ENCODE measurements at regions not wholly inside any gene's neighbourhood (a gene's known extent, or its start where the extent isn't known, plus 50 kb on each side); places are given as distances from the start of the nearest gene placed in this dataset.

- no peaks in the 10 kb centered on the region for H3K9me2 ChIP-seq
- peak overlapping the region; percentile 64; the same call in 1 of the 2 replicates for H2AFZ ChIP-seq (ENCODE audit: low read depth)
- ChIA-PET CTCF (interaction anchor here (1.0 to 3.3 kb wide), 7 partner anchors 12 to 446 kb away, joined by 3 to 16 read pairs (median 3); no protein-coding TSS in a partner anchor), POLR2A (interaction anchor here (0.6 kb wide), 1 partner anchor 36 kb away, joined by 3 read pairs; no protein-coding TSS in a partner anchor)
- peak; percentile 68 for DNase-seq
- H3K4me2 ChIP-seq, result no peak overlapping the region
- peaks cover 0 to 39% of the 10 kb centered on the region in 2 experiments; a peak in 2 of 4 replicates for H3K4me1 ChIP-seq (ENCODE audit: control insufficient read depth in 1 of 2, insufficient read depth in 2 of 2, low read depth in 1 of 2, low read length in 1 of 2)
- H3K9me3 ChIP-seq, result no peaks in the 10 kb centered on the region
- H3K79me2 ChIP-seq (ENCODE audit: insufficient read depth), result no peaks in the 10 kb centered on the region
- no peak overlapping the region for H3K4me3 ChIP-seq (ENCODE audit: low read depth in 2 of 2, low read length in 1 of 2)
- H3K27me3 ChIP-seq (ENCODE audit: insufficient read depth), result no peaks in the 10 kb centered on the region
- H3K36me3 ChIP-seq (replicated peaks in 1 of 2; ENCODE audit: control insufficient read depth in 1 of 2, insufficient read depth in 2 of 2, low read length in 1 of 2), result no peaks in the 10 kb centered on the region
- TF ChIP-seq TCF12 (IDR thresholded peaks at IDR 0.05) (no peak), GATA2 (CRISPR knock-in tag; IDR thresholded peaks at IDR 0.05) (peak; percentile 65), RCOR1 (IDR thresholded peaks at IDR 0.05; ENCODE audit: low read length) (peak; percentile 43; the same call in 1 of the 2 replicates), NRF1 (IDR thresholded peaks at IDR 0.05; ENCODE audit: low read depth, low read length) (no peak), POLR2AphosphoS5 (IDR thresholded peaks at IDR 0.05; ENCODE audit: low read depth, low read length) (no peak), EZH2phosphoT487 (IDR thresholded peaks at IDR 0.05; ENCODE audit: borderline replicate concordance, low read depth) (no peak), RFX5 (IDR thresholded peaks at IDR 0.05; ENCODE audit: low read length) (no peak), EP300 (IDR thresholded peaks at IDR 0.05; ENCODE audit: borderline replicate concordance in 1 of 2, low read depth in 1 of 2, low read length in 1 of 2) (peak in 1 of 2 experiments; percentile 73; a peak in 1 of 4 replicates), CHD2 (IDR thresholded peaks at IDR 0.05; ENCODE audit: low read length, partially characterized antibody) (no peak), RXRA (IDR thresholded peaks at IDR 0.05; ENCODE audit: borderline replicate concordance, low read depth) (no peak), USF1 (IDR thresholded peaks at IDR 0.05; ENCODE audit: borderline replicate concordance, low read depth) (no peak), SIN3A (IDR thresholded peaks at IDR 0.05; ENCODE audit: borderline replicate concordance, low read depth, low read length) (no peak), TEAD4 (IDR thresholded peaks at IDR 0.05; ENCODE audit: borderline replicate concordance, insufficient read depth) (no peak), CTCF (IDR thresholded peaks at IDR 0.05) (no peak), MEF2A (IDR thresholded peaks at IDR 0.05; ENCODE audit: borderline replicate concordance, low read depth) (no peak), FOXJ3 (CRISPR knock-in tag; IDR thresholded peaks at IDR 0.05) (peak; percentile 37; the same call in 1 of the 2 replicates), MXI1 (IDR thresholded peaks at IDR 0.05; ENCODE audit: low read depth, low read length) (peak; percentile 35; the same call in 1 of the 2 replicates)
- no peaks in the 10 kb centered on the region for H3F3A ChIP-seq (replicated peaks; ENCODE audit: insufficient read depth)
- peak overlapping the region in 1 of 2 experiments; percentile 58; a peak in 2 of 4 replicates for H3K27ac ChIP-seq (ENCODE audit: low read depth in 2 of 2, low read length in 1 of 2)
- no peaks in the 10 kb centered on the region for H4K20me1 ChIP-seq (ENCODE audit: insufficient read depth)
- 39% methylated on average over 10 of the region's 10 CpGs for WGBS (ENCODE audit: low lambda C conversion rate)
- H3K9ac ChIP-seq, result no peak overlapping the region
Observed at GRCh38 chr10:43939939-43940820, 291.5 kb upstream of the ZNF32 start.
